H9 (cell line): ENCODE measurements at regions not wholly inside any gene's neighbourhood (a gene's known extent, or its start where the extent isn't known, plus 50 kb on each side); places are given as distances from the start of the nearest gene placed in this dataset.
"Not testable (repeated sequence)": the region's sequence is repeated elsewhere in the genome, so short reads cannot be mapped to it uniquely, and the experiment has no call there.

Source experiments
- DNase-seq: peaks from one replicate; pipeline ENCODE4 v3.0.0-alpha.2; 2017
- H2AFZ ChIP-seq: one replicate; pipeline ENCODE4 v1.6.1; 2013; ENCODE audit warnings: mild to moderate bottlenecking, low read length, control low read depth, moderate library complexity
- H2AK5ac ChIP-seq: 2 replicates; pipeline ENCODE4 v1.6.1; 2013; ENCODE audit warnings: low read length, control low read depth, mixed read lengths; ENCODE audit not compliant: insufficient read length
- H2BK120ac ChIP-seq: one replicate; pipeline ENCODE4 v1.6.1; 2013; ENCODE audit warnings: low read depth, mild to moderate bottlenecking, low read length, control low read depth, inconsistent platforms; ENCODE audit not compliant: poor library complexity, severe bottlenecking
- H2BK12ac ChIP-seq: 2 replicates; pipeline ENCODE4 v1.6.1; 2013; ENCODE audit warnings: low read length, control low read depth, mixed read lengths, low read depth; ENCODE audit not compliant: insufficient read length
- H2BK15ac ChIP-seq: 2 replicates; pipeline ENCODE4 v1.6.1; 2013; ENCODE audit warnings: low read depth, low read length, control low read depth
- H2BK20ac ChIP-seq: one replicate; pipeline ENCODE4 v1.6.1; 2013; ENCODE audit warnings: low read depth, mild to moderate bottlenecking, low read length, control low read depth, inconsistent platforms; ENCODE audit not compliant: poor library complexity, severe bottlenecking
- H2BK5ac ChIP-seq: 2 replicates; pipeline ENCODE4 v1.6.1; 2013; ENCODE audit warnings: low read length, control low read depth, mixed read lengths; ENCODE audit not compliant: insufficient read length
- H3K14ac ChIP-seq: 2 replicates; pipeline ENCODE4 v1.6.1; 2013; ENCODE audit warnings: low read length, control low read depth; ENCODE audit not compliant: insufficient read depth
- H3K18ac ChIP-seq: 2 replicates; pipeline ENCODE4 v1.6.1; 2013; ENCODE audit warnings: low read depth, mild to moderate bottlenecking, mixed read lengths, low read length, control low read depth; ENCODE audit not compliant: insufficient read length
- H3K23ac ChIP-seq: 2 replicates; pipeline ENCODE4 v1.6.1; 2013; ENCODE audit warnings: low read length, control low read depth, mixed read lengths, low read depth; ENCODE audit not compliant: insufficient read length
- H3K23me2 ChIP-seq: 2 replicates; pipeline ENCODE4 v1.6.1; 2013; ENCODE audit warnings: low read depth, mild to moderate bottlenecking, mixed read lengths, low read length, control low read depth; ENCODE audit not compliant: insufficient read length, poor library complexity, severe bottlenecking
- H3K27ac ChIP-seq: 2 replicates; pipeline ENCODE4 v1.5.1; 2013; ENCODE audit warnings: low read length, control low read depth, mixed read lengths, low read depth; ENCODE audit not compliant: insufficient read length
- H3K27me3 ChIP-seq: 2 replicates; pipeline ENCODE4 v1.6.1; 2013; ENCODE audit warnings: low read length, control low read depth, inconsistent platforms; ENCODE audit not compliant: insufficient read depth
- H3K4ac ChIP-seq: 2 replicates; pipeline ENCODE4 v1.6.1; 2013; ENCODE audit warnings: low read depth, mild to moderate bottlenecking, control low read depth, inconsistent platforms, low read length, moderate library complexity
- H3K4me1 ChIP-seq: 2 replicates; pipeline ENCODE4 v1.6.1; 2013; ENCODE audit warnings: low read length, control low read depth, inconsistent platforms; ENCODE audit not compliant: insufficient read depth
- H3K4me2 ChIP-seq: 2 replicates; pipeline ENCODE4 v1.6.1; 2013; ENCODE audit warnings: low read length, control low read depth, mixed read lengths; ENCODE audit not compliant: insufficient read length, insufficient read depth
- H3K56ac ChIP-seq: 2 replicates; pipeline ENCODE4 v1.6.1; 2013; ENCODE audit warnings: low read depth, mild to moderate bottlenecking, mixed read lengths, low read length, control low read depth; ENCODE audit not compliant: insufficient read length
- H3K79me1 ChIP-seq: 2 replicates; pipeline ENCODE4 v1.6.1; 2013; ENCODE audit warnings: low read depth, mild to moderate bottlenecking, moderate library complexity, low read length, control low read depth, inconsistent platforms; ENCODE audit not compliant: insufficient read depth, poor library complexity, severe bottlenecking
- H3K79me2 ChIP-seq: 2 replicates; pipeline ENCODE4 v1.6.1; 2013; ENCODE audit warnings: low read length, control low read depth, inconsistent platforms; ENCODE audit not compliant: insufficient read depth
- H3K9ac ChIP-seq: 2 replicates; pipeline ENCODE4 v1.6.1; 2013; ENCODE audit warnings: low read length, control low read depth, mixed read lengths; ENCODE audit not compliant: insufficient read length; ENCODE audit errors: extremely low read depth
- H3K9me3 ChIP-seq: one replicate; pipeline ENCODE4 v1.6.1; 2013; ENCODE audit warnings: low read depth, low read length, inconsistent platforms; ENCODE audit not compliant: control insufficient read depth
- H3T11ph ChIP-seq: one replicate; pipeline ENCODE4 v1.6.1; 2013; ENCODE audit warnings: mild to moderate bottlenecking, low read length, control low read depth, inconsistent platforms
- H4K20me1 ChIP-seq: one replicate; pipeline ENCODE4 v1.6.1; 2013; ENCODE audit not compliant: control insufficient read depth, insufficient read length, insufficient read depth
- H4K5ac ChIP-seq: 2 replicates; pipeline ENCODE4 v1.6.1; 2013; ENCODE audit warnings: low read depth, mild to moderate bottlenecking, mixed read lengths, low read length, control low read depth; ENCODE audit not compliant: insufficient read length
- H4K8ac ChIP-seq: replicated peaks from 2 replicates; pipeline ENCODE4 v1.6.1; 2013; ENCODE audit warnings: low read length, control low read depth, mixed read lengths, low read depth; ENCODE audit not compliant: insufficient read length
- H4K91ac ChIP-seq: 2 replicates; pipeline ENCODE4 v1.6.1; 2013; ENCODE audit warnings: low read depth, mild to moderate bottlenecking, moderate library complexity, mixed read lengths, low read length, control low read depth; ENCODE audit not compliant: insufficient read length
- H3K27ac Mint-ChIP-seq, 3 experiments: 2 replicates in 2 of 3; 3 replicates in 1 of 3; pipeline ENCODE4 v1.8.0; 2020 to 2021; ENCODE audit warnings: mixed read lengths in 3 of 3, mild to moderate bottlenecking in 1 of 3, moderate library complexity in 1 of 3
- H3K27me3 Mint-ChIP-seq: 2 replicates; pipeline ENCODE4 v1.8.0; 2021; ENCODE audit warnings: low read depth, mild to moderate bottlenecking, moderate library complexity, mixed read lengths
- H3K36me3 Mint-ChIP-seq, 3 experiments: 2 replicates in 2 of 3; 3 replicates in 1 of 3; pipeline ENCODE4 v1.8.0; 2020 to 2021; ENCODE audit warnings: low read depth in 3 of 3, mixed read lengths in 3 of 3; ENCODE audit not compliant: insufficient read depth in 1 of 3
- H3K4me1 Mint-ChIP-seq, 2 experiments: 2 replicates each; pipeline ENCODE4 v1.8.0; 2020; ENCODE audit warnings: mixed read lengths in 2 of 2
- H3K4me3 Mint-ChIP-seq, 2 experiments: 2 replicates in 1 of 2; 3 replicates in 1 of 2; pipeline ENCODE4 v1.8.0; 2020 to 2021; ENCODE audit warnings: mild to moderate bottlenecking in 2 of 2, mixed read lengths in 2 of 2, moderate library complexity in 1 of 2
- H3K9me3 Mint-ChIP-seq, 2 experiments: 2 replicates in 1 of 2; 3 replicates in 1 of 2; pipeline ENCODE4 v1.8.0; 2020; ENCODE audit warnings: mild to moderate bottlenecking in 2 of 2, mixed read lengths in 2 of 2, moderate library complexity in 1 of 2
- WGBS: extraction: QIAGEN DNeasy Blood & Tissue Kit; methylation state at CpG from one replicate; pipeline ENCODE4 v1.1.7; 2013; ENCODE audit warnings: missing lambda C conversion rate, low lambda C conversion rate, mixed read lengths; ENCODE audit not compliant: insufficient read length; ENCODE audit errors: extremely low coverage; 5-methylcytosine and 5-hydroxymethylcytosine counted together

DNA sequence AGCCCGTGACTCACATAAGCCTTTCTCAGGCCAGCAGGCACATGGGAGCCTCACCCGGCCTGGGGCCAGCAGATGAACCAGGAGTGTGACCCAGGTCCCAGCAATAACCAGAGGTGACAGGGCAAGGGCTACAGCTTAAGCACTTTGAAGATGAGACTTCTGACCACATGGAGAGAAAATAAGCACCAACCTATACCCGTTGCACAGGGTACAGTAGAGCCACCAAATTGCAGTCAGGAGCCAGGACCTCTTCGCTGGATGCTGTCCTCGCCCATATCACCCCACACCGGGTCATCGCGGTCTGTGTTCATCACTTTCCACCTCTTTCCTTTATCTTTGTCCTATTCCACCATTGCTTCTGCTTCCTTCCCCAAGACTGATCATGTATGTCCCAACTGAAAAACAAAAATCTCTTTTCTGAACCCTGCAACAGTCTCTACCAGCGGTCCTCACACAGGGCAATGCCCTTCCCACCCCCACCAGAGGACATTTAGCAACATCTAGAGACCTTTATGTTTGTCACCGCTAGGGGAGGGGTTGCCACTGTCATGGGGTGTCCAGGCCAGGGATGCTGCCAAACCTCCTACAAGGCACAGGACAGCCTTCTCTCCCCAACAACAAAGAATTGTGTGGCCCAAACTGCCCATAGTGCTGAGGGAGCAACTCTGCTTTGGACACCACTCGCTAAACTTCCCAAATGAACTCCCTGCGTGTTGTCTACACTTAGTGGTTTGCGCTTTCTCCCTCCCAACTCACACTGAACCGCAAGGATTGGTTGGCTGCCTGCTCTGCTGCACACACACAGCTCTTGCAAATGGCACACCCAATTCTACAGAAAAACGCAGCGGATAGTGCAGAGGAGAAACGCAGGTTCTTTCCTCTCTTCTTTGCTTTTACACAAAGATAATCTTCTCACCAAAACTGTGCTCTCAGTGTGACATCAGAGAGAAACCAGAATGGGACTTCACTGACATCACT, 219.4 kb upstream of the FRG1 start:
- not testable (repeated sequence) for H4K91ac ChIP-seq, H2BK15ac ChIP-seq, H2BK12ac ChIP-seq, H3K23me2 ChIP-seq, H3K14ac ChIP-seq, H3T11ph ChIP-seq, H3K4me3 Mint-ChIP-seq, H2AFZ ChIP-seq, H3K4me1 ChIP-seq, H3K18ac ChIP-seq, H4K20me1 ChIP-seq, H3K27ac ChIP-seq, H3K27ac Mint-ChIP-seq, H2BK120ac ChIP-seq, H2AK5ac ChIP-seq, H3K36me3 Mint-ChIP-seq, H2BK20ac ChIP-seq, H4K8ac ChIP-seq, H3K79me1 ChIP-seq, H4K5ac ChIP-seq, H3K9ac ChIP-seq, H3K27me3 Mint-ChIP-seq, DNase-seq, H3K4me1 Mint-ChIP-seq, H3K56ac ChIP-seq, H3K4ac ChIP-seq, H3K4me2 ChIP-seq, H3K9me3 ChIP-seq, H3K23ac ChIP-seq, H3K79me2 ChIP-seq, H3K27me3 ChIP-seq, H2BK5ac ChIP-seq
- peaks cover 48 to 75% of the 10 kb centered on the region in 2 experiments for H3K9me3 Mint-ChIP-seq
- WGBS, result no CpG with 5 or more reads among the region's 17 CpGs

DNA sequence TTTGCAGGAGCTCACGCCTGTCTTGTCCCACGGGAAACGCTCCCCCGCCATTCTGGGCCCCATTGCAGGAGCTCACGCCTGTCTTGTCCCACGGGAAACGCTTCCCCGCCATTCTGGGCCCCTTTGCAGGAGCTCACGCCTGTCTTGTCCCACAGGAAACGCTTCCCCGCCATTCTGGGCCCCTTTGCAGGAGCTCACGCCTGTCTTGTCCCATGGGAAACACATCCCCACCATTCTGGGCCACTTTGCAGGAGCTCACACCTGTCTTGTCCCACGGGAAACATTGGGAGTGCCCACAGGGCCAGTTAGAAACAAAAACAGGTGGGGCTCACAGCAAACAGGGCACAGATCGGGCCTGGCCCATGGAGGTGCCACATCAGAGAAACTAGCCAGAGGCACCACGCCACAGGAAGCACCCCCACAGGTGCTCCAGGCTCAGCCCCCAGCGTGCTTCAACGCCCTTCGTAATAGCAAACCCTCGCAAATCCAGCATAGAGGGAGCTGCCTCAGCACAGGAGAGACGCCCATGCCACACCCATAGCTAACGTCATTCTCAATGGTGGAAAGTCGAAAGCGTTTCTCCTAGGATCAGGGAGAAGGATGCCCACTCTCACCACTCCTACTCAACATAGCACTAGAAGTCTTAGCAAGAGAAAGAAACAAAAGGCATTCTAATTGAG, 218.2 kb upstream of the FRG1 start:
- H2BK15ac ChIP-seq, H2BK5ac ChIP-seq, H3K27me3 ChIP-seq, H3T11ph ChIP-seq, H3K9me3 ChIP-seq, H3K79me1 ChIP-seq, H3K23me2 ChIP-seq, H3K14ac ChIP-seq, H2BK12ac ChIP-seq, H2BK120ac ChIP-seq, H3K4me3 Mint-ChIP-seq, H4K20me1 ChIP-seq, H3K18ac ChIP-seq, H4K91ac ChIP-seq, H3K4me1 Mint-ChIP-seq, H3K27ac ChIP-seq, H3K23ac ChIP-seq, H3K4me2 ChIP-seq, H4K8ac ChIP-seq, H2AFZ ChIP-seq, H3K27me3 Mint-ChIP-seq, H2AK5ac ChIP-seq, H3K36me3 Mint-ChIP-seq, H3K4ac ChIP-seq, H2BK20ac ChIP-seq, H3K79me2 ChIP-seq, H4K5ac ChIP-seq, H3K4me1 ChIP-seq, H3K56ac ChIP-seq, H3K9ac ChIP-seq, H3K27ac Mint-ChIP-seq: not testable (repeated sequence)
- H3K9me3 Mint-ChIP-seq, result peaks cover 51 to 80% of the 10 kb centered on the region in 2 experiments
- peak; percentile 66 for DNase-seq
- no CpG with 5 or more reads among the region's 23 CpGs for WGBS
